ENCODE measurements at regions not wholly inside any gene's neighbourhood (a gene's known extent, or its start where the extent isn't known, plus 50 kb on each side); places are given as distances from the start of the nearest gene placed in this dataset.
A peak's percentile ranks its signal among the peaks of the same experiment; 100 is the strongest.
"Not testable (repeated sequence)": the region's sequence is repeated elsewhere in the genome, so short reads cannot be mapped to it uniquely, and the experiment has no call there.

DNA sequence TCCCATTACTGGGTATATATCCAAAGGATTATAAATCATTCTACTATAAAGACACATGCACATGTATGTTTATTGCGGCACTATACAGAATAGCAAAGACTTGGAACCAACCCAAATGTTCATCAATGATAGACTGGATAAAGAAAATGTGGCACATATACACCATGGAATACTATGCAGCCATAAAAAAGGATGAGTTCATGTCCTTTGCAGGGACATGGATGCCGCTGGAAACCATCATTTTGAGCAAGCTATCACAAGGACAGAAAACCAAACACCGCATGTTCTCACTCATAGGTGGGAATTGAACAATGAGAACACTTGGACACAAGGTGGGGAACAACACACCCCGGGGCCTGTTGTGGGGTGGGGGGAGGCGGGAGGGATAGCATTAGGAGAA is 57.0 kb upstream of the NEUROD1 start:
- H3K36me3 Mint-ChIP-seq (ENCODE audit: insufficient read depth); H3K27me3 Mint-ChIP-seq; H3K4me3 Mint-ChIP-seq (ENCODE audit: low read depth); H3K27ac Mint-ChIP-seq; H3K4me1 Mint-ChIP-seq (ENCODE audit: low read depth); DNase-seq (ENCODE audit: low spot score, unreplicated experiment); H3K9me3 Mint-ChIP-seq (ENCODE audit: low read depth): not testable (repeated sequence)

DNA sequence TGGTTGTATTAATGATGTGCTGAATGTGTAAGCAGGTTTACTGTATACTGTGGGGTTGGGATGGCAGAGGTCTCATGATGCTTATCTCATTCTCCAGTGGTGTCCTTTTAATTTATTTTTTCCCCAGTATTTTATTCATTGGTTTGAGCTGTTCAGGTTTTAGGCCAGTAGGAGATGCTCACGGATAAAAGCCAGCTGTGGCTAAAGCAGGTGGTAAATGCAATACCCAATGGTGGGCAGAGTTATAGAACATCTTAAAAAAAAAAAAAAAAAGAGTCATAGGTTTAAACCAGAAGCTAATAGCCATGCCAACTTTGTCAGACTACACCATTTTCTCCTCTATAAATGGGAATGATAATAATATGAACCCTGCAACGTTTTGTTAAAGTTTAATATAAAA is 57.8 kb upstream of the NEUROD1 start:
- TF ChIP-seq, protein P1, sequence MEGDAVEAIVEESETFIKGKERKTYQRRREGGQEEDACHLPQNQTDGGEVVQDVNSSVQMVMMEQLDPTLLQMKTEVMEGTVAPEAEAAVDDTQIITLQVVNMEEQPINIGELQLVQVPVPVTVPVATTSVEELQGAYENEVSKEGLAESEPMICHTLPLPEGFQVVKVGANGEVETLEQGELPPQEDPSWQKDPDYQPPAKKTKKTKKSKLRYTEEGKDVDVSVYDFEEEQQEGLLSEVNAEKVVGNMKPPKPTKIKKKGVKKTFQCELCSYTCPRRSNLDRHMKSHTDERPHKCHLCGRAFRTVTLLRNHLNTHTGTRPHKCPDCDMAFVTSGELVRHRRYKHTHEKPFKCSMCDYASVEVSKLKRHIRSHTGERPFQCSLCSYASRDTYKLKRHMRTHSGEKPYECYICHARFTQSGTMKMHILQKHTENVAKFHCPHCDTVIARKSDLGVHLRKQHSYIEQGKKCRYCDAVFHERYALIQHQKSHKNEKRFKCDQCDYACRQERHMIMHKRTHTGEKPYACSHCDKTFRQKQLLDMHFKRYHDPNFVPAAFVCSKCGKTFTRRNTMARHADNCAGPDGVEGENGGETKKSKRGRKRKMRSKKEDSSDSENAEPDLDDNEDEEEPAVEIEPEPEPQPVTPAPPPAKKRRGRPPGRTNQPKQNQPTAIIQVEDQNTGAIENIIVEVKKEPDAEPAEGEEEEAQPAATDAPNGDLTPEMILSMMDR (IDR thresholded peaks at IDR 0.05; ENCODE audit: unreplicated experiment): peak; percentile 18
- Mint-ChIP-seq H3K27me3 (peaks cover 6% of the 10 kb centered on the region), H3K27ac (no peak overlapping the region), H3K9me3 (ENCODE audit: low read depth) (peaks cover 8% of the 10 kb centered on the region), H3K4me1 (ENCODE audit: low read depth) (peaks cover 2% of the 10 kb centered on the region), H3K4me3 (ENCODE audit: low read depth) (no peak overlapping the region), H3K36me3 (ENCODE audit: insufficient read depth) (no peaks in the 10 kb centered on the region)
- DNase-seq (ENCODE audit: low spot score, unreplicated experiment): no peak

DNA sequence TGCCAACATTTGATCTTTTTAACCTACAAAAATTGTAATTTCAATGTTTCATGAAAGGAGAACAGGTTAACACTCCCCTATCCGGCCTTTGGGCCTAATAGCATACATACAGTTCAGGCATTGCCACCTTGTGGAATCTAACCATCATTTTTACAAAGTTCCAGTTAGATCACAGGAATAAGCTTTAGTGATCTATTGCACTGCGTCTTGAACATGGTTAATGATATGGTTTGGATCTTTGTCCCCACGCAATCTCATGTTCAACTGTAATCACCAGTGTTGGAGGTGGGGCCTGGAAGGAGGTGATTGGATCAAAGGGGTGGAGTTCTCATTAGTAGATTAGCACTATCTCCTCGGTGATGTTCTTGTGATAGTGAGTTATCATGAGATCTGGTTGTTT is 58.2 kb upstream of the NEUROD1 start:
- Mint-ChIP-seq H3K4me1 (ENCODE audit: low read depth) (peaks cover 3% of the 10 kb centered on the region), H3K9me3 (ENCODE audit: low read depth) (peaks cover 8% of the 10 kb centered on the region), H3K27ac (no peak overlapping the region), H3K4me3 (ENCODE audit: low read depth) (no peak overlapping the region), H3K27me3 (peaks cover 6% of the 10 kb centered on the region), H3K36me3 (ENCODE audit: insufficient read depth) (no peaks in the 10 kb centered on the region)
- TF ChIP-seq, protein P1 (IDR thresholded peaks at IDR 0.05; ENCODE audit: unreplicated experiment): no peak
- no peak for DNase-seq (ENCODE audit: low spot score, unreplicated experiment)

DNA sequence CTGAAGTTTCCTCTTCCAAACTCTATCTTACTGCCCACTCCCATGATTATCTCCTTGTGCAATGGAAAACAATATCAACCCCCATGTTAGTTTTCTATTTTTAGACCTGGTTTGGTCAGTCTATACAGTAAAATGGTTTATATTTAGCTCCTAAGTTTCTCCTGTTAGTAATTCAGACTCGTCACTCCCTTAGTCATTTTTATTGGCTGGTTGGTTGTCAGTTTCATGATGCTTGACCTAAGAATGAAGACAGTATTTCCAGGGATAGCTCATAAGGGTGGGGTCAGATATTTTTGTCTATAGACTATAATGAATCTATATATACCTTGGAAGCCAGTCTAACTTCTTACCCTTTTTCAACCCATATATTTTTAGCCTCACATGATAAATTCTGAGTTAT is 61.4 kb upstream of the NEUROD1 start:
- no peaks in the 10 kb centered on the region for H3K27me3 Mint-ChIP-seq
- TF ChIP-seq, protein P1 (IDR thresholded peaks at IDR 0.05; ENCODE audit: unreplicated experiment): no peak
- no peak overlapping the region for H3K4me3 Mint-ChIP-seq (ENCODE audit: low read depth)
- H3K9me3 Mint-ChIP-seq (ENCODE audit: low read depth): no peaks in the 10 kb centered on the region
- peaks cover 9% of the 10 kb centered on the region for H3K4me1 Mint-ChIP-seq (ENCODE audit: low read depth)
- H3K27ac Mint-ChIP-seq: no peak overlapping the region
- DNase-seq (ENCODE audit: low spot score, unreplicated experiment): no peak
- H3K36me3 Mint-ChIP-seq (ENCODE audit: insufficient read depth): no peaks in the 10 kb centered on the region

DNA sequence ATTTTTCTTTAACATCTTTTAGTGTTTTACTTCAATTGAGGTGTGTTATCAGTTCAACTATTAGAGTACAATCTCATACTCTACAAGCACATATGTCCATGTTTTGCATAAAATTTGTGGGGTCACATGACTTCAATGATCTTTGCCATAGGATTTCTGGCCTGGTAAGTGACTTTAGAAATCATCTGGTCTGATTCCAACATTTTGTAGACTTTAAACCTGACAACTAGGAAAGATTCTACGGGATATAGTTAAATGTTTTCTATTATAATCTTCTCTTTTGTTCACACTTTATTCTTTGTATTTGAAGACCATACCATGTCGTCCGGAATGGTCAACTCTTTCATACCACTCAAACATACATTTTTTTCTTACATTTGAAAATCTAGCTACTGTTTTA is 62.0 kb upstream of the NEUROD1 start:
- Mint-ChIP-seq H3K36me3 (ENCODE audit: insufficient read depth) (no peaks in the 10 kb centered on the region), H3K27ac (no peak overlapping the region), H3K4me1 (ENCODE audit: low read depth) (peaks cover 9% of the 10 kb centered on the region), H3K27me3 (no peaks in the 10 kb centered on the region), H3K9me3 (ENCODE audit: low read depth) (no peaks in the 10 kb centered on the region), H3K4me3 (ENCODE audit: low read depth) (no peak overlapping the region)
- TF ChIP-seq, protein P1 (IDR thresholded peaks at IDR 0.05; ENCODE audit: unreplicated experiment): no peak
- DNase-seq (ENCODE audit: low spot score, unreplicated experiment): no peak

DNA sequence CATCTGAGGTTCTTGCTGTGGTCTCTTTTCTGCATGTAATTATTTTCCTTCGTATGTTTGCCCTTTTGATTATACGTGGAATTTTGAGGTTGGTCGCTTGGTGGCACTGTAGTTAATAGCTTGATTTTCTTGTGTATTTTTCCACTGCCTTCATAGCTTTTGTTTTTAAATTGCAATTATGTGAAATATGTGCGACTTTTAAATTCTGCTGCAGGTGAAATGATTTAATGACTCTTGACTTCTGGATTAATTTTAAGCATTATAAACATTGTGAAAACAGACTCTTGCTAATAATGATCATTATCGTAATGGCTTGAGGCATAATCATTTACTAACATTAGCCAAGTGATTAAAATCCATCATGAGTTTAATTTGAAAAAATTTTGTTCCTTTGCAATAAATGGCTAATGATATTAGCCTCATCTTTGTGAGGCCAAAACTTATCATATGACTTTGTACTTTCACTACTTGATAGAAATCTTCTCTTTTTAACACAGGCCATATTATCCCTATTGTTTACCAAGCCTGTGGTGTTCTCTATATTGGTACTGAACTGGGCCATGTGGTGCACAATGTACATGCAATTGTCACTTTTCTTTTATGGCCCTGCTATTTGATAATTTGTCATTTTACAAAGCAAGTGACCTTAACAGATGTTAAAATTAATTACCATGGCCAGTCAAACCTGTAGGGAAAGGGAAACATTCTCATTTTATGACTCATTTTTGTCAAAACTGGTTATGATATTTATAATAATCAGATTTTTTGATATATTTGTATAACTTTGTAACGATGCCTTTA is 62.8 kb upstream of the NEUROD1 start:
- TF ChIP-seq, protein P1 (IDR thresholded peaks at IDR 0.05; ENCODE audit: unreplicated experiment): peak; percentile 69
- Mint-ChIP-seq H3K27ac (no peak overlapping the region), H3K4me3 (ENCODE audit: low read depth) (no peak overlapping the region), H3K36me3 (ENCODE audit: insufficient read depth) (no peaks in the 10 kb centered on the region), H3K9me3 (ENCODE audit: low read depth) (peaks cover 3% of the 10 kb centered on the region), H3K27me3 (no peaks in the 10 kb centered on the region), H3K4me1 (ENCODE audit: low read depth) (peaks cover 9% of the 10 kb centered on the region)
- DNase-seq (ENCODE audit: low spot score, unreplicated experiment): no peak

Measured in progenitor cell of endocrine pancreas (in vitro differentiated cells).